ENCODE measurements at regions not wholly inside any gene's neighbourhood (a gene's known extent, or its start where the extent isn't known, plus 50 kb on each side); places are given as distances from the start of the nearest gene placed in this dataset.

GRCh38 chr9:95373782-95374487, 56.4 kb upstream of the FANCC start:
- TF ChIP-seq CTCF (IDR thresholded peaks at IDR 0.05; ENCODE audit: poor library complexity): no peak
- TF ChIP-seq EZH2phosphoT487 (IDR thresholded peaks at IDR 0.05; ENCODE audit: low read depth, severe bottlenecking, unreplicated experiment): no peak
- no peak for TF ChIP-seq EZH2 (IDR thresholded peaks at IDR 0.05; ENCODE audit: borderline replicate concordance)
- 85% methylated on average over 9 of the region's 9 CpGs for WGBS (ENCODE audit: low lambda C conversion rate, missing lambda C conversion rate)
- H3K79me2 ChIP-seq: no peaks in the 10 kb centered on the region
- no peaks in the 10 kb centered on the region for H4K20me1 ChIP-seq (ENCODE audit: insufficient read depth, poor library complexity, severe bottlenecking)
- no peak overlapping the region for H3K4me3 ChIP-seq
- peaks cover 7% of the 10 kb centered on the region for H3K4me1 ChIP-seq (ENCODE audit: insufficient read depth)
- H3K9me3 ChIP-seq (ENCODE audit: low read depth): no peaks in the 10 kb centered on the region
- no peaks in the 10 kb centered on the region for H3K27me3 ChIP-seq
- H2AFZ ChIP-seq: no peak overlapping the region
- no peaks in the 10 kb centered on the region for H3K36me3 ChIP-seq (replicated peaks; ENCODE audit: insufficient read depth, low read depth)
- H3K27ac ChIP-seq: no peak overlapping the region
- no peak for DNase-seq (ENCODE audit: low spot score)
- H3K4me2 ChIP-seq: no peak overlapping the region
- H3K9me2 ChIP-seq (replicated peaks; ENCODE audit: insufficient read depth): no peaks in the 10 kb centered on the region

GRCh38 chr9:95373069-95373681, 55.7 kb upstream of the FANCC start:
- no peak for DNase-seq (ENCODE audit: low spot score)

GRCh38 chr9:95370064-95370463, 52.6 kb upstream of the FANCC start:
- Histone ChIP-seq H3K4me3 (no peak overlapping the region), H4K20me1 (ENCODE audit: insufficient read depth, poor library complexity, severe bottlenecking) (no peaks in the 10 kb centered on the region), H3K4me1 (ENCODE audit: insufficient read depth) (peaks cover 9% of the 10 kb centered on the region), H3K9me2 (replicated peaks; ENCODE audit: insufficient read depth) (no peaks in the 10 kb centered on the region), H3K36me3 (replicated peaks; ENCODE audit: insufficient read depth, low read depth) (no peaks in the 10 kb centered on the region), H3K4me2 (no peak overlapping the region), H3K27me3 (no peaks in the 10 kb centered on the region), H3K9me3 (ENCODE audit: low read depth) (no peaks in the 10 kb centered on the region), H3K27ac (no peak overlapping the region), H3K79me2 (no peaks in the 10 kb centered on the region), H2AFZ (no peak overlapping the region)
- 81% methylated on average over 4 of the region's 4 CpGs for WGBS (ENCODE audit: low lambda C conversion rate, missing lambda C conversion rate)
- no peak for DNase-seq (ENCODE audit: low spot score)
- no peak for TF ChIP-seq EZH2 (IDR thresholded peaks at IDR 0.05; ENCODE audit: borderline replicate concordance)
- TF ChIP-seq EZH2phosphoT487 (IDR thresholded peaks at IDR 0.05; ENCODE audit: low read depth, severe bottlenecking, unreplicated experiment): no peak
- no peak for TF ChIP-seq CTCF (IDR thresholded peaks at IDR 0.05; ENCODE audit: poor library complexity)

More at GRCh38 chr9:95373069-95373681, 55.7 kb upstream of the FANCC start:
- Histone ChIP-seq H2AFZ (no peak overlapping the region), H3K27ac (no peak overlapping the region), H3K9me2 (replicated peaks; ENCODE audit: insufficient read depth) (no peaks in the 10 kb centered on the region), H3K4me1 (ENCODE audit: insufficient read depth) (peaks cover 7% of the 10 kb centered on the region), H3K36me3 (replicated peaks; ENCODE audit: insufficient read depth, low read depth) (no peaks in the 10 kb centered on the region), H3K4me2 (no peak overlapping the region), H3K27me3 (no peaks in the 10 kb centered on the region), H3K9me3 (ENCODE audit: low read depth) (no peaks in the 10 kb centered on the region), H4K20me1 (ENCODE audit: insufficient read depth, poor library complexity, severe bottlenecking) (no peaks in the 10 kb centered on the region), H3K4me3 (no peak overlapping the region), H3K79me2 (no peaks in the 10 kb centered on the region)
- TF ChIP-seq EZH2phosphoT487 (IDR thresholded peaks at IDR 0.05; ENCODE audit: low read depth, severe bottlenecking, unreplicated experiment): no peak
- TF ChIP-seq CTCF (IDR thresholded peaks at IDR 0.05; ENCODE audit: poor library complexity): no peak
- TF ChIP-seq EZH2 (IDR thresholded peaks at IDR 0.05; ENCODE audit: borderline replicate concordance): no peak
- WGBS (ENCODE audit: low lambda C conversion rate, missing lambda C conversion rate): 57% methylated on average over 6 of the region's 6 CpGs
